ENCODE measurements at regions not wholly inside any gene's neighbourhood (a gene's known extent, or its start where the extent isn't known, plus 50 kb on each side); places are given as distances from the start of the nearest gene placed in this dataset.

- TF ChIP-seq CTCF (conservative IDR thresholded peaks at IDR 0.05; ENCODE audit: low read length), result no peak
- peak; percentile 40 for DNase-seq (ENCODE audit: low read depth)
- no peak overlapping the region for H3K4me3 ChIP-seq (ENCODE audit: low read length)
Measured at GRCh38 chr15:88322461-88322860, 65.9 kb upstream of the NTRK3 start.

- DNase-seq (ENCODE audit: low read depth), result no peak
- no peak for TF ChIP-seq CTCF (conservative IDR thresholded peaks at IDR 0.05; ENCODE audit: low read length)
- no peak overlapping the region for H3K4me3 ChIP-seq (ENCODE audit: low read length)
Measured at GRCh38 chr15:88321271-88321670, 64.7 kb upstream of the NTRK3 start.

GRCh38 chr15:88316586-88316985, 60.0 kb upstream of the NTRK3 start:
- no peak overlapping the region for H3K4me3 ChIP-seq (ENCODE audit: low read length)
- TF ChIP-seq CTCF (conservative IDR thresholded peaks at IDR 0.05; ENCODE audit: low read length), result no peak
- DNase-seq (ENCODE audit: low read depth), result no peak

GRCh38 chr15:88315221-88315878, 58.8 kb upstream of the NTRK3 start:
- DNase-seq (ENCODE audit: low read depth), result no peak
- H3K4me3 ChIP-seq (ENCODE audit: low read length), result no peak overlapping the region
- TF ChIP-seq CTCF (conservative IDR thresholded peaks at IDR 0.05; ENCODE audit: low read length), result no peak

GRCh38 chr15:88312941-88313579, 56.5 kb upstream of the NTRK3 start:
- peak; percentile 88 for DNase-seq (ENCODE audit: low read depth)
- TF ChIP-seq CTCF (conservative IDR thresholded peaks at IDR 0.05; ENCODE audit: low read length), result no peak

GRCh38 chr15:88309363-88309762, 52.8 kb upstream of the NTRK3 start:
- TF ChIP-seq CTCF (conservative IDR thresholded peaks at IDR 0.05; ENCODE audit: low read length), result no peak
- no peak for DNase-seq (ENCODE audit: low read depth)
- no peak overlapping the region for H3K4me3 ChIP-seq (ENCODE audit: low read length)

More at GRCh38 chr15:88312941-88313579, 56.5 kb upstream of the NTRK3 start:
- no peak overlapping the region for H3K4me3 ChIP-seq (ENCODE audit: low read length)

GRCh38 chr15:88307344-88307743, 50.8 kb upstream of the NTRK3 start:
- DNase-seq (ENCODE audit: low read depth), result no peak

More at GRCh38 chr15:88307344-88307743, 50.8 kb upstream of the NTRK3 start:
- H3K4me3 ChIP-seq (ENCODE audit: low read length), result no peak overlapping the region
- no peak for TF ChIP-seq CTCF (conservative IDR thresholded peaks at IDR 0.05; ENCODE audit: low read length)
